Neural progenitor cell (in vitro differentiated cells): ENCODE measurements at regions not wholly inside any gene's neighbourhood (a gene's known extent, or its start where the extent isn't known, plus 50 kb on each side); places are given as distances from the start of the nearest gene placed in this dataset.

Source experiments
- DNase-seq: peaks from one replicate; pipeline ENCODE4 v3.0.0-alpha.2; 2016; ENCODE audit warnings: low spot score
- H2AFZ ChIP-seq: fragments of 200-600 bp; sonication (generic); replicated peaks from 2 replicates; pipeline ENCODE4 v1.6.1; 2016; ENCODE audit warnings: antibody characterized with exemption
- H3F3A ChIP-seq: fragments of 200-600 bp; sonication (generic); 2 replicates; pipeline ENCODE4 v1.6.1; 2016; ENCODE audit warnings: antibody characterized with exemption, low read depth
- H3K27ac ChIP-seq: fragments of 200-600 bp; sonication (generic); 2 replicates; pipeline ENCODE4 v1.5.1; 2016; ENCODE audit warnings: mild to moderate bottlenecking
- H3K27me3 ChIP-seq: fragments of 200-600 bp; sonication (generic); 2 replicates; pipeline ENCODE4 v1.6.1; 2016; ENCODE audit warnings: mild to moderate bottlenecking, moderate library complexity
- H3K36me3 ChIP-seq: fragments of 200-600 bp; sonication (generic); 2 replicates; pipeline ENCODE4 v1.5.1; 2016
- H3K4me1 ChIP-seq: fragments of 200-600 bp; sonication (generic); 2 replicates; pipeline ENCODE4 v1.6.1; 2016; ENCODE audit warnings: mixed run types
- H3K4me2 ChIP-seq: fragments of 200-600 bp; sonication (generic); 2 replicates; pipeline ENCODE4 v1.6.1; 2016
- H3K4me3 ChIP-seq: fragments of 200-600 bp; sonication (generic); 2 replicates; pipeline ENCODE4 v1.5.1; 2016
- H3K79me2 ChIP-seq: fragments of 200-600 bp; sonication (generic); 2 replicates; pipeline ENCODE4 v1.6.1; 2016; ENCODE audit warnings: low read depth
- H3K9ac ChIP-seq: fragments of 200-600 bp; sonication (generic); 2 replicates; pipeline ENCODE4 v1.6.1; 2016
- H3K9me3 ChIP-seq: fragments of 200-600 bp; sonication (generic); 2 replicates; pipeline ENCODE4 v1.5.1; 2016; ENCODE audit warnings: low read depth
- H4K20me1 ChIP-seq: fragments of 200-600 bp; sonication (generic); 2 replicates; pipeline ENCODE4 v1.6.1; 2016; ENCODE audit warnings: low read depth
- H3K27ac Mint-ChIP-seq: 3 replicates; pipeline ENCODE4 v1.8.0; 2021; ENCODE audit warnings: mixed read lengths
- H3K27me3 Mint-ChIP-seq: 2 replicates; pipeline ENCODE4 v1.8.0; 2022; ENCODE audit warnings: low read depth, mild to moderate bottlenecking, inconsistent platforms, moderate library complexity, mixed read lengths; ENCODE audit not compliant: insufficient read depth
- H3K36me3 Mint-ChIP-seq: 3 replicates; pipeline ENCODE4 v1.8.0; 2021; ENCODE audit warnings: mixed read lengths
- H3K4me1 Mint-ChIP-seq: 3 replicates; pipeline ENCODE4 v1.8.0; 2021; ENCODE audit warnings: mixed read lengths
- H3K4me3 Mint-ChIP-seq: 3 replicates; pipeline ENCODE4 v1.8.0; 2021; ENCODE audit warnings: mild to moderate bottlenecking, moderate library complexity, mixed read lengths
- H3K9me3 Mint-ChIP-seq: 3 replicates; pipeline ENCODE4 v1.8.0; 2020; ENCODE audit warnings: mixed read lengths
- CTCF ChIP-seq: fragments of 200-600 bp; sonication (generic); IDR thresholded peaks from 2 replicates; pipeline ENCODE4 v1.5.1; 2017; ENCODE audit warnings: antibody characterized with exemption, mild to moderate bottlenecking
- EZH2 ChIP-seq: fragments of 200-600 bp; sonication (generic); IDR thresholded peaks from 2 replicates; pipeline ENCODE4 v1.6.1; 2017; ENCODE audit warnings: antibody characterized with exemption, mild to moderate bottlenecking, moderate library complexity
- EZH2phosphoT487 ChIP-seq: fragments of 200-600 bp; sonication (generic); IDR thresholded peaks from 2 replicates; pipeline ENCODE4 v1.6.1; 2017; ENCODE audit warnings: antibody characterized with exemption

GRCh38 chr11:107232451-107232850 lies 214.2 kb upstream of the GUCY1A2 start:
- Histone ChIP-seq H3K27ac (no peak overlapping the region), H3K36me3 (no peaks in the 10 kb centered on the region), H3K9me3 (no peaks in the 10 kb centered on the region), H3K79me2 (no peaks in the 10 kb centered on the region), H3K27me3 (no peaks in the 10 kb centered on the region), H3K4me2 (no peak overlapping the region), H3K4me1 (no peaks in the 10 kb centered on the region), H3F3A (no peaks in the 10 kb centered on the region), H2AFZ (no peak overlapping the region), H3K9ac (no peak overlapping the region), H3K4me3 (no peak overlapping the region), H4K20me1 (no peaks in the 10 kb centered on the region)
- peaks cover 9% of the 10 kb centered on the region for H3K9me3 Mint-ChIP-seq
- TF ChIP-seq EZH2phosphoT487 (no peak), CTCF (no peak), EZH2 (no peak)
- H3K27ac Mint-ChIP-seq: no peak overlapping the region
- no peak overlapping the region for H3K4me3 Mint-ChIP-seq
- H3K4me1 Mint-ChIP-seq: no peaks in the 10 kb centered on the region
- peaks cover 3% of the 10 kb centered on the region for H3K27me3 Mint-ChIP-seq
- H3K36me3 Mint-ChIP-seq: peaks cover 3% of the 10 kb centered on the region
- DNase-seq: no peak

GRCh38 chr11:107224836-107225235 lies 206.6 kb upstream of the GUCY1A2 start:
- H3K4me1 Mint-ChIP-seq: no peaks in the 10 kb centered on the region
- no peak for DNase-seq
- H3K4me1 ChIP-seq: no peaks in the 10 kb centered on the region

GRCh38 chr11:107222916-107223460 lies 204.7 kb upstream of the GUCY1A2 start:
- H3K9me3 Mint-ChIP-seq: no peaks in the 10 kb centered on the region
- no peaks in the 10 kb centered on the region for H3K27me3 Mint-ChIP-seq
- H3K79me2 ChIP-seq: no peaks in the 10 kb centered on the region
- H2AFZ ChIP-seq: no peak overlapping the region
- no peaks in the 10 kb centered on the region for H3K9me3 ChIP-seq
- H3K27ac Mint-ChIP-seq: no peak overlapping the region
- no peaks in the 10 kb centered on the region for H3K27me3 ChIP-seq
- H3K4me2 ChIP-seq: no peak overlapping the region
- no peak overlapping the region for H3K27ac ChIP-seq
- no peak for TF ChIP-seq EZH2
- TF ChIP-seq CTCF: no peak
- TF ChIP-seq EZH2phosphoT487: no peak
- H3K36me3 ChIP-seq: no peaks in the 10 kb centered on the region
- H4K20me1 ChIP-seq: no peaks in the 10 kb centered on the region
- no peak overlapping the region for H3K4me3 Mint-ChIP-seq
- H3K4me1 Mint-ChIP-seq: peaks cover 11% of the 10 kb centered on the region
- no peaks in the 10 kb centered on the region for H3F3A ChIP-seq
- DNase-seq: no peak
- no peaks in the 10 kb centered on the region for H3K36me3 Mint-ChIP-seq
- peaks cover 9% of the 10 kb centered on the region for H3K4me1 ChIP-seq
- H3K4me3 ChIP-seq: no peak overlapping the region
- H3K9ac ChIP-seq: no peak overlapping the region

More at GRCh38 chr11:107224836-107225235, 206.6 kb upstream of the GUCY1A2 start:
- H3K79me2 ChIP-seq: no peaks in the 10 kb centered on the region
- Mint-ChIP-seq H3K4me3 (no peak overlapping the region), H3K9me3 (peaks cover 3% of the 10 kb centered on the region), H3K27ac (no peak overlapping the region), H3K36me3 (no peaks in the 10 kb centered on the region), H3K27me3 (peaks cover 3% of the 10 kb centered on the region)
- no peak overlapping the region for H3K4me2 ChIP-seq
- no peak overlapping the region for H3K27ac ChIP-seq
- no peaks in the 10 kb centered on the region for H4K20me1 ChIP-seq
- no peak overlapping the region for H3K9ac ChIP-seq
- no peaks in the 10 kb centered on the region for H3K27me3 ChIP-seq
- TF ChIP-seq EZH2: no peak
- TF ChIP-seq EZH2phosphoT487: no peak
- TF ChIP-seq CTCF: no peak
- H3K4me3 ChIP-seq: no peak overlapping the region
- H3F3A ChIP-seq: no peaks in the 10 kb centered on the region
- H3K9me3 ChIP-seq: no peaks in the 10 kb centered on the region
- H2AFZ ChIP-seq: no peak overlapping the region
- no peaks in the 10 kb centered on the region for H3K36me3 ChIP-seq
